ENCODE measurements at regions not wholly inside any gene's neighbourhood (a gene's known extent, or its start where the extent isn't known, plus 50 kb on each side); places are given as distances from the start of the nearest gene placed in this dataset.

DNA sequence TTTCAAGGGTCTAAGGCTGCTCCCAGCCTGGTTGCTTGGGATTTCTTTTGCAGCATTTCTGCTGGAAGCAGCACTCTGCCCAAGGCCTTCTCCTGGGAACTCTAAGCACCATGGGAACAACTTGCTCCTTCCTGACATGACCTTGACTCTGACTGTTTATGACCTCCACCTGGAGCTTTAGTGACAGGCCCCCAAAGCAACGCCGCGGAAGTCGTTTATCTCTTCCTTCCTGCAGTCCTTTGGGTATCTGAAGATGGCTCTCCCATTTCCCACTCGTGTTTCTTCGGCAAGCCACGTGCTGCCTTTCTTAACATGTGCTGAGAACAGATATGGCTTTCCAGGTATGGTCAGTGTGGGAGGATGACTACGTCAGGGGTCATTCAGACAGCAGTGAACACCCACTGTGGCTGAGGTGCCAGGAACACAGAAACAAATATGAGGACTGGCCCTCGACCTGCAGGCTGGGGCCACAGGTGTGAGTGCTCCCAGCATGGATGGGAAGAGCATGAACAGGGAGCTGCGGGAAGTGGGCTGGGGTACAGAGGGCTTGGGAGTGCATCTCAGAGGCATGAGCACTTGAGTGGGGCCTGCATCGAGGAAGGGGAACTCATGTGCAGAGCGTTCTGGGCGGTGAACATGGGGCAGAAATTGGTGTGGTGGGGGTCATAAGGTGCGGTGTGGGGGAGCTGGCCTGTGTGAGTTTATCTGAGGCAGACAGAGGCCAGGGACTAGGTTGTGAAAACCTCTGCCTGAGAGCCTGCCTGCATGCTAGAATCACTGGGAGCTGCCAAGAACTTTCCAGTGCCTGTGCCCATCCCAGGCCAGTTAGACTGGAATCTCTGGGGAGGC is 140.5 kb downstream of the TSN start:
- ChIA-PET CTCF (no interaction called here), POLR2A (no interaction called here)

DNA sequence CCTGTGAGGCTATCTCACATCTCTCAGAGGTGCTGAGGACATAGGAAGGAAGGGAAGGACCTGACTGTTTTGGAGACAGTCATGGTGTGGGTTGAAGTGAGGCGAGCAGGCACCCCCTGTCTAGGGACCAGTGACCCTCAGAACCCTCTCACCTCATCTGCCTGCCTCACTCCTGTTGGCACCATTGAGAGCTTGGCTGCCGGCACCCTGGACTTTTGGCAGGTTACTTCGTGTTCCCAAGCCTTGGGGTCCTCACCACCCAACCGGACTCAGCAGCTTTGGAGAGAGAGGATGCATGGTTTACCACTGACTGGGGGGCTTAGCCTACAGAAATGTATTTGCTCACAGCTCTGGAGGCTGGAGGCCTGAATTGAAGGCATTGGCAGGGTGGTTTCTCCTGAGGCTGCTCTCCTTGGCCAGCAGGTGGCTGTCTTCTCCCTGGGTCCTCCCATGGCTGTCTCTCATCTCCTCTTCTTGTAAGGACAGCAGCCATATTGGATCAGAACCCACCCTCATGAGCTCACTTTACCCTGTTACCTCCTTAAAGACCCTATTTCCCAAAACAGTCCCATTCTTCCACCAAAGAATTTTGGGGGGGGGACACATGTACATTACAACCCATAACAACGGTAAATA is 142.0 kb downstream of the TSN start:
- ChIA-PET POLR2A (no interaction called here), CTCF (interaction anchor here (0.6 to 1.2 kb wide), 6 partner anchors 10 to 1489 kb away, joined by 3 to 4 read pairs (median 3); no protein-coding TSS in a partner anchor)

DNA sequence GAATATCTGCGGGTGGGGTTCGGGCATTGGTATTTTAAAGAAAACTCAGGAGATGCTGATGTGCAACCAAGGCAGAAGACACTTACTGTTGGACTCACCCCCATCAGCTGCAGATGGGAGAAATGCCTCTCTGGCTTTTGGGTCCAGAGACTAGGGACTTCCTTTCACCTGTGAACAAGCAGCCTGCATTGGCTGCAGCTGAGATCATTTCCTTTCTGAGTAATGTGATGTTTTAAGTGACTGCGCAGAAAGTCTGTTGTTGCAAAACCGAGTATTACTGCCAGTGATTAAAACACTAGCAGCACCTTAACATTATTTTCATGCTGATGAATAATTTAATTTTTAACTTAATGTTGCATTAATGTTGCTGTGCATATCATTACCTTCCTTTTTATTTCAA is 143.0 kb downstream of the TSN start:
- CTCF ChIA-PET = no interaction called here
- POLR2A ChIA-PET = no interaction called here

DNA sequence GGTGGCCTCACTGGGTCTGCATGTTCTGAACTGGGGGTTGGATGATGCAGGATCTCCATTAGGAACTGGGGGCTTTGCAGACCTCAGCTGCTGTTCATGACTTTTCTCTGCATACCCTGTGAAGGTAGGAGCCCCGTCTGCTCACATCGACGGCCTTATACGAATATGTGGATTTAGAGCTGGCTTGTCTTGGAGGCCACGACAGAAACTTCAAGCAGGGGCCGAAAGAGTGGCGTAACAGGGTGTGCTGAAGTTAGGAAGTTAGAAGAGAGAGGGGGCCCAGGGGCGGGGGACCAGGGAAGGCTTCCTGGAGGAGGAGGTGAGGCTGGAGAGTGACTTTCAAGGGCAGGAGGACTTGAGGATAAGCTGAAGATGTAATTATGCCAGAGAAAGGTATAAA is 144.9 kb downstream of the TSN start:
- CTCF ChIA-PET = no interaction called here
- POLR2A ChIA-PET = no interaction called here

DNA sequence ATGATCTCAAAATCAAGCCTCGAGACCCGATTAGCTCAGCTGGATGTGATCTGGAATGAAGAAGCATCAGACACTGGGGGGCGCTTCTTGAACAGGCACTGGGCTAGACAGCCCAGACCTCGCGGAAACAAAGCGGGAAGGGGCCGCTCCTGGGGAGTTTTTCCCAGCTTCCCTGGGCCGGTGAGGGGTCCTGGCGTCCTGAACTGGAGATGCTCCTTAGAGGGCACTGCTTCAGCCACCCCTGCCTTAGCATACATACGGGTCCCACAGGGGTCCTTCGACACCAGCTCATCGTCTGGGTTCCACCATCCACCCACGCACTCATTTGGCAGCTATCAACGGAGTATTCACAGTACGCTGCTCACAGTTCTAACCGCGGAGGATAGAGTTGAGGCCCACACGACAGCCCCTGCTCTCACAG is 146.7 kb downstream of the TSN start:
- ChIA-PET POLR2A (no interaction called here), CTCF (no interaction called here)

DNA sequence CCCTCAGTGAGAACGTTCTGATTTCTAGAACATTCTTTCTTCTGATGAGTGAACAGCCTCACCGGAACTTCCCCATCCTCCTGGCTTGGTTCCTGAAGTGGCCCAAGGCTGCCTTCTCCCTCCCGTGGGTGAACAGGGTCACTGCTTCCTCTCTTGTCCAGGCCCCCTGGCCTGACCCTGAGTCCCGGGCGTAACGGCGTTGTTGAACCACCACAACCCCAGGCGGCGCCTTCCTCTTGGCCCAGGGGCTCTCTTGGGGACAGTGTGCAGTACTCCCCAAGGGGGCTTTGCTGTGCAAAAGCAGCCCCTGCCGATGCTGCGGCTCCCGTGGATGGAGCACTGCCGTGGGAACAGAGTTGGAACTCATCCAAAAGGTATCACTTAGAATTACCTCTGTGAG is 147.2 kb downstream of the TSN start:
- CTCF ChIA-PET = no interaction called here
- POLR2A ChIA-PET = no interaction called here

DNA sequence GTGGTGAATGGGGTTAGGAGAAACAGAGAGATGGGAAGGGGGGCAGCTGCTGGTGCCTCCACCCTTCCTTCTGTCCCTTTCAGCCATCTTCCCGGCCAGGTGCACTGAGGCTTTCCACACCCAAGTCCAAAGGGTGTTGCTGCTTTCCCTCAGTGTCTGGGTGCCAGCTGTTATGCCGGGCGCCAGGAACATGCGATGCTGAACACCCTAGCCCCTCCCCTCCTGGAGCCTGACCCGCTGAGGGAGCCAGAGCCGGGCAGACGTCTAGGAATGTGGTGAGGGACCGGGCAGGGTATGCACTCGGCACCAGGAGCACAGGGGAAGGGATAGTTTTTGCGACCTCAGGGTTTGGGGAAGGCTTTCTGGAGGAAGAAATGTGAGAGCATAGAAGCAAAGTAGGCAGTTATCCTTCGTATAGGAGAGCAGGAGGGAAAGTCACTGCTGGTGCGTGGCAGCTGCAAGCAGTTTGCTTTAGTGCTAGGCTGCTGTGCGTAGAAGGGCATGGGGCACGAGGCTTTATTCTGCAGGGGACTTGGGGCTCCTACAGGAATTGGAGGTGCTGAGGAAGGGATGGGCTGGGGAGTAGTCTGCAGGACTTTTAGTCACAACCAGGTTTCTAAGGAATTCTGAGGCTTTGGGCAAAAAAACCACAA is 147.7 kb downstream of the TSN start:
- POLR2A ChIA-PET = no interaction called here
- CTCF ChIA-PET = no interaction called here

DNA sequence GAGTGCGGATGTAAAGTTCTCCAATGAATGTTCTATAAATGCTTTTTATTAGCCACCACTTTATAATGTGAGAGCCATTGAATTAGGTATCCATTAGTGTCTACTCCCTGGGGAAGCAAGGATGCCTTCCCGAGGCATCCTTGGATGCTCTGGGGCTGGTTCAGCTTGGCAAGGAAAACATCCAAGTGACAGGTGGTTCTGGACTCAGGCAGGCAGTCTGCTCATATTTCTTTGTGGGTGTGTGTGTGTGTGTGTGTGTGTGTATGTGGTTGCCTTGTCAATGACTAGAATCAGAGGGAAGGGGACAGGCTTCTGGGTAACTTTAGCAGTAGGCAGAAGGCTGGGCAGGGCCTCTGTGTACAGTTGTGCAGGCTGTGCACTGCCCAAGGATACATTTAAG is 149.2 kb downstream of the TSN start:
- CTCF ChIA-PET = no interaction called here
- POLR2A ChIA-PET = no interaction called here

DNA sequence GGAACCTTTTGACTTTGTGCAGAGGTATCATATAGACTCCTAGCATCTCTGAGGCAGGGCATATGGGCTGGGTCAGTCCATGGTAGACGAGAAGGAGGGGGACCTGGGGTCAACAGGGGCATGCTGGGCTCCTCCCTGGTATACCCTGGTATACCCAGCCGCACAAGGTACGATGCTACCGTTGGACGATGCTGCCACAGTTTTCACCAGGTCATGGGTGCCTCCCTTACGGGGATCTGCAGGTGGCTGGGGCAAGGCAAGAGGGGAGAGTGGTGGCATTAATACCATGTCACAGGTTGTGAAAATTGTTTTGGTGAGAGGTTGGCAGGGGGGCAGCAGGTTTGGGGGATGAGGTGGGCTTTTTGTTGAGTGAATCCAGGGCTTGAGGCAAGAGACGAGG is 149.8 kb downstream of the TSN start:
- CTCF ChIA-PET = no interaction called here
- POLR2A ChIA-PET = no interaction called here

DNA sequence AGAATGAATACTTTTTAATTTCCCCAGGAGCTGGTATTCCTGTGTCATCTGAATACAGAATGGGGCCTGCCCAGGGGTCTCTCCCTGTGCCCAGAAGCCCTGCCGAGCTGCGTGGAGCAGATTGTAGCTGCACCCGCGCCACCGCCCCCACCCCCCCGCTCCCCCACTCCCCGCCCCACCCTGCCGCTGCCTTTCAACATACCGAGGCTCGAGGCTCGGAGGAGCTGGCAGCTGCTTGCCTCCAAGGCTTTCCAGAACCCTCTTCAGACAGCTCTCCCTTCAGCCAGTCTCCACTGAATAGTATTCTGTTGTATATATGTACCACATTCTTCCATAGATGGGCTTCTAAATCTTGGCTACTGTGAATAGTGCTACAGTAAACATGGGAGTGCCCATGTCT is 150.7 kb downstream of the TSN start:
- ChIA-PET POLR2A (no interaction called here), CTCF (no interaction called here)

DNA sequence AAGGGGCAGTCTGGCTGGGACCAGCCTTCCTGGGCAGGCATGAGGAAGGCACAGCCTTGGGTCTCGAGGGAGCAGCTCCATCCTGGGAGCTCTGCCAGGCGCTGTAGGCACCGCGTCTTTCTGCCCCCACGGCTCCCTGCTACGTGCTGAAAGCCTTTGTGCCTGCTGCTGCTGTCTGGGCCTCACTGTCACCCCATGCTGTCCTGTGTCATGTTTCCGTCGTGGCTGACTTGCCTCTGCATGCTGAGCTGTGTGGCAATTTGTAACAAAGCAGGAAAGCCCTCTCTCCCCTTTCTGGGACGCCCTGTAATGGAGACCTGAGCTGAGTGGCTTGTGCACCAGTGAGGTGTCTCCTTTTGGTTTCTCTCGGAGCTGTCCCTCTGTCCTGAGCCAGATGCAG is 152.5 kb downstream of the TSN start:
- POLR2A ChIA-PET = no interaction called here
- CTCF ChIA-PET = no interaction called here

DNA sequence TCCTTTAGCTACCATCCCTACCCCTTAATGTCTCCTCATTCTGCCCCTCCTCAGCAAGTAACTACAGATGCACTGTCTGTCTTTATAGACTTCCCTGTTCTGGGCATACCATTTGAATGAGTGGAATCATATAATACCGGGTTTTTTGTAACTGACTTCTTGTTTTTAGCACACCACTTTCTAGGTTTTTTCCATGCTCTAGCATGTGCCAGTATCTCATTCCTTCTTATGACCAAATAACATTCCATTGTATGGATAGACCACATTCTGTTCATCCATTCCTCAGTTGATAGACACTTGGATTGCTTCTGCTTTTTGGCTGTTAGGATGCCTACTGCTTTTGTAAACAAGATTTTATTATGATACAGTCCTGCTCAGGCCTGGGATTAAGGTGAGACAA is 154.7 kb downstream of the TSN start:
- CTCF ChIA-PET = no interaction called here

DNA sequence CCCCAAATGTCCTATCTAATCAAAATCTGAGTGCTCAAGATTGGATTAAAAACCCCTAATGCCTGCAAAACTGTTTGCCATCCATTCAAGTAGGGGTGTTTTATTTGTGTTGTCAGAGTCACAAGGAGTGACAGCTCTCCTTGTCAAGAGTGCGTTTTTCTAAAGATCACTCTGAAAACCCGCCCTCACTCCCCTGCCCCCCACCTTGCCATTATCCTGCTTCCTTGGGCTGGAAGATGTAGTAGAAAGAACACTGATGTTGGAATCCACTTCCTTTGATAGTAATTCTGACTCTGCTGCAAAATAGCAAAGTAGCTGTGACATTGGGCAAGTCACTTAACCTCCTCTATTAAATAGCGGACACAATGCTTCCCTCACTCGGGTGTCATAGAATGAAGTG is 155.6 kb downstream of the TSN start:
- ChIA-PET CTCF (interaction anchor here (0.6 kb wide), 1 partner anchor 14 kb away, joined by 3 read pairs; no protein-coding TSS in a partner anchor), POLR2A (no interaction called here)

More for the DNA sequence above, 154.7 kb downstream of the TSN start:
- POLR2A ChIA-PET = no interaction called here

DNA sequence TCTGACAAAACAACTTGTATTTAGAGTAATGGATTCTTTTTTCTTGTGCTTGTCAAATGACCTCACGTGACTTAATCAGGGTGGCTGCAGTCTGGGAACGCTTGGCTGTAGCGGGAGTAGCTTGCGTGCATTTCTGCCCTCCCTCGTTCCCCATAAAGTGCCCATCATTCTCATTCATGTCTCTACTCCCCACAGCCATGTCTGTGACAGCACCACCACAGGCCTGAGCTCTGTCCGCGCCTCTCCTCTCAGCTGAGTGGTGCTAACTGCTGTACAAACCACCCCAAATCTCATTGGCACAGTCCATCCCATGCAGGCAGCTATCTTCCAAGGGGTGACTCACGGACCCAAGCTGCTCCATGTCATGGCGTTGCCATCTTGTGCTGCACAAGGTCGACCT is 161.7 kb downstream of the TSN start:
- POLR2A ChIA-PET = no interaction called here
- CTCF ChIA-PET = no interaction called here

DNA sequence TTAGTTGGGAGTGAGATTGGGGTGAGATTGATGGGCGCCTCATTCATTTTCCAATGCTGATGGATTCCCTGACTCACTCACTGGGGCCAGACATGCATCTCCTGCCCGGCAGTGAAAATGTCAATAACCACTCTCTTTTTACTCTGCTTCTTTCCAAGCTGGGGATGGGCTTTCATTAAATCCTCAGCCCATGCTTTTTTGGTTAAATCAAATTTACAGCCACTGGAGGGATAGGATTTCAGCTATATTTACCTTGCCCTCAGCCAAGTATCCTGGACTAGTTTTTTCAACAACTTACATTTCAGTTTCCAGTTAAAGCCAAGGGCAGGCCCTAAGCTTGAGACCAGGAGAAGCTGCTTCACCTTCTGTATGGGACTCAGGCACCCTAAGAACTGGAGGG is 162.8 kb downstream of the TSN start:
- CTCF ChIA-PET = no interaction called here

DNA sequence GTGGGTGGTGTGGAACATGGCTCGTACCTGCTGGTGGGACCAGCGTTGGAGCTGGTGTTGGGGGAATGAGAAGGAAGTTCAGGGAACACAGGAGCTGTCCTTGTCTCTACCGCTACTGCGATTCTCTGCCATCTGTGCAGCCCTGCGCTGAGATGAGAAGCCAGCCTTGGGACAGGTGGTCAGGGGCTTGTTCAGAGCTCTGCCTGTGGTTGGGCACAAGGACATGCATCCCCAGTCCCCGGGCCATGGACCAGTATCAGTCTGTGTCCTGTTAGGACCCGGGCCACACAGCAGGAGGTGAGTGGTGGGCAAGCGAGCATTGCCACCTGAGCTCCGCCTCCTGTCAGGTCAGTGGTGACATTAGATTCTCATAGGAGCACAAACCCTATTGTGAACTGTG is 164.4 kb downstream of the TSN start:
- POLR2A ChIA-PET = no interaction called here
- CTCF ChIA-PET = no interaction called here

More for the DNA sequence above, 162.8 kb downstream of the TSN start:
- POLR2A ChIA-PET = no interaction called here

DNA sequence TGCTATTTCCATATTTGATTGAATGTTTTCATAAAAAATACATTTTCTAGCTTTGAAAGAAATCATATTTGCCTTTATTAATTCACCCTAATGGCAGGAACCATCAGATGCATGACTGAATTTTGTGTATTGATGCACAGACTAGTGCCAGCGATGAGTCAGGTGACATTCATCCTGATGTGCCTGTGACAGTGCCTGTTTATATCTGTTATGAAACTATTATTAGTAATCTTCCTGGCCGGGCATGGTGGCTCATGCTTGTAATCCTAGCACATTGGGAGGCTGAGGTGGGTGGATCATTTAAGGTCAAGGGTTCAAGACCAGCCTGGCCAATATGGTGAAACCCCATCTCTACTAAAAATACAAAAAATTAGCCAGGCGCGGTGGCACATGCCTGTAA is 170.0 kb downstream of the TSN start:
- ChIA-PET CTCF (no interaction called here), POLR2A (no interaction called here)

DNA sequence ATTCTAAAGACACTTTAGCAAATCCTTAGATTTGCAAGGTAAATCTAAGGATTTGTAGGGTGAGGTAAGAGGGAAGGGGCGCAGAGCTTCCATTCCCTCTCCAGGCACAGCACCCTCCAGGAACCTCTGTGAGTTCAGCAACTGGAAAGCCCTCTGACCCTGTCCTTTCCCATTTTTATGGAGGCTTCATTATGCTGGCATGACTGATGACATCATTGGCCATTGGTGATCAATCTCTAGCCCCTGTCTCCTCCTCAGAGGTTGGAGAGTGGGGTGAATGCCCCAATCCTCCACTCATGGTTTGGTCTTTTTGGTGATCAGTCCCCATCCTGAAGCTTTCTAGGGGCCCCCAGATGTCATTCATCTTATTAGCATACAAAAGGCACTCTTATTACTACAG is 187.8 kb downstream of the TSN start:
- POLR2A ChIA-PET = no interaction called here
- CTCF ChIA-PET = no interaction called here

DNA sequence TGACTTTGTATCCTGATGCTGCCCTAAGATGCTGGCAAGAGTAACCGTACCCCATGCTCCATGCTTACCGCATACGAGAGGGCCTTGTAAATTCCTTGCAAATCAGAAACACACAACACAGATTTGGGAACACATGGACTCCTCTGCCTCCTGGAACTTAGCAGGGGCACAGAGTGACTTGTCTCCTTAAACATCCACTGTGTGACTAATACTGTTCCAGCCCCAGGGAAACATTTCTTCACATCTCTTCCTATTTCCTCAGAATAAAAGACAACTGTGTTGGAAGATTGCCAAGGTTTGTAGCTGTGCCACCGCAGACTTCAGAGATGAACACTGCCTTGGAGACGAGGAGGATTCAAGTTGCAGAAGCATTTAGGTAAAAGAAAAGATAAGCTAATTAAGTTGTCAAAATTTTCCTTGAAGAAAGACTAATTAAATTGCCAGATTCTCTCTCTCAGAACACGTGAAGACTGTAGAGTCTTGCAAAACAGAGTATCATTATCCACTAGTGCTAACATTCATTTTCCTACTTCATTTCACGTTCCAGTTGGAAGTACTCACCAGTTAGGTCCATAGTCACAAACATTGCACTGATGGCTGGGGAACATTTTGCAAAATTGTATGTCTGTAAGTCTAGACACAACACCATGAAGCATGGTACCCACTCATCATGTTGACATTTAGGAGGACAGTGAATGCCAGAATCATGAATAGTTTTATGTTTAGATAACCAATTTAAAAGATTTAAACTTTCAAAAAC is 188.8 kb downstream of the TSN start:
- CTCF ChIA-PET = no interaction called here
- POLR2A ChIA-PET = no interaction called here

DNA sequence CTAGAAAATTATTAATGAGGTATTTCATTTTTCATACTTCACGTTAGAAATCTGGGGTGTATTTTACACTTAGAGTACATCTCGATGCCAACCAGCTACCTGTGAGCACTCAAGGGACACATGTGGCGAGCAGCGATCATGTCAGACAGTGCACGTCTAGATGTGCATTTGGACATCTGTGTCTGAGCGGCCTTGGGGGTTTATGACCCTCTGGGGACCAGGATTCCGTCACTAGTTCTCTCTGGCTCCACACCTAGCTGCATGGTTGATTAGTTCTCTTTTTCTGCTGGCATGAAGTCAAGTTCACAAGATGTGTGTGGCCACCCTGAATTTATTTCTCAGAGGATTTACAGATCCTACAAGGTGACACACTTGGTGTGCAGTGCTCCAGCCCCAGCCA is 192.2 kb downstream of the TSN start:
- ChIA-PET CTCF (no interaction called here), POLR2A (no interaction called here)

DNA sequence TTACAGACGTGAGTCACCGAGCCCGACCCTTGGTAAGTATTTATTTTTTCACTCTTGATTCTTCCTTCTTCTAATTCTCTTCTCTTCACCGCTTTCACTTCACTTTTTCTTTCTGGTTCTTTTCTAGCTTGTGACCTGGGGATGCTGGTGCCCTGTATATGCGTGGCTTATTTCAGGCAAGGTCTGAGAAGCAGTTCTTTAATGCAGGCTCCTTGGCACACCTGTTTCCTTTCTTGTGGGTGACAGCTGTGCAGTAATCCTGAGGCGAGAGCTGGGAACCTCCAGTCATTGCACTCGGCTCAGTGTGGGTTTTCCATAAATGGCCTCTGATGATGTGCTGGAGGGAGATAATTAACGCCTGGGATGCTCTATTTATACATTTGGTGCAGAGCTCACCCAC is 193.8 kb downstream of the TSN start:
- ChIA-PET POLR2A (interaction anchor here (0.5 kb wide), 1 partner anchor 613 kb away, joined by 11 read pairs; no protein-coding TSS in a partner anchor), CTCF (no interaction called here)

All from activated CD8-positive, alpha-beta memory T cell treated with anti-CD3 and anti-CD28 coated beads for 36 hours (primary cell).